Loucy (cell line): ENCODE measurements at regions not wholly inside any gene's neighbourhood (a gene's known extent, or its start where the extent isn't known, plus 50 kb on each side); places are given as distances from the start of the nearest gene placed in this dataset.

Experiments used
- H2AFZ ChIP-seq: fragments of 200-600 bp; sonication (generic); 2 replicates; pipeline ENCODE4 v1.6.0; 2016; ENCODE audit warnings: antibody characterized with exemption, mild to moderate bottlenecking, low read length, moderate library complexity
- H3F3A ChIP-seq: fragments of 200-600 bp; 2 replicates; pipeline ENCODE4 v1.6.0; 2016; ENCODE audit warnings: antibody characterized with exemption, low read depth, mild to moderate bottlenecking
- H3K27me3 ChIP-seq: fragments of 200-600 bp; sonication (generic); 2 replicates; pipeline ENCODE4 v1.6.1; 2014; ENCODE audit warnings: low read length, mild to moderate bottlenecking; ENCODE audit not compliant: insufficient read depth, poor library complexity, severe bottlenecking
- H3K36me3 ChIP-seq: fragments of 200-600 bp; sonication (generic); 2 replicates; pipeline ENCODE4 v1.6.1; 2016; ENCODE audit warnings: low read length; ENCODE audit not compliant: insufficient read depth
- H3K4me1 ChIP-seq: fragments of 200-600 bp; sonication (generic); 2 replicates; pipeline ENCODE4 v1.5.1; 2014; ENCODE audit warnings: low read length, mild to moderate bottlenecking; ENCODE audit not compliant: insufficient read depth, poor library complexity, severe bottlenecking
- H3K4me2 ChIP-seq: fragments of 200-600 bp; sonication (generic); 2 replicates; pipeline ENCODE4 v1.6.0; 2014; ENCODE audit warnings: antibody characterized with exemption, low read length, low read depth, mild to moderate bottlenecking; ENCODE audit not compliant: poor library complexity, severe bottlenecking
- H3K4me3 ChIP-seq: fragments of 200-600 bp; sonication (generic); 2 replicates; pipeline ENCODE4 v1.5.1; 2014; ENCODE audit warnings: low read length, mild to moderate bottlenecking, mixed read lengths; ENCODE audit not compliant: poor library complexity, severe bottlenecking
- H3K79me2 ChIP-seq: fragments of 200-600 bp; sonication (generic); 2 replicates; pipeline ENCODE4 v1.6.1; 2014; ENCODE audit warnings: low read length; ENCODE audit not compliant: insufficient read depth
- H3K9ac ChIP-seq: fragments of 200-600 bp; sonication (generic); 2 replicates; pipeline ENCODE4 v1.6.0; 2014; ENCODE audit warnings: mild to moderate bottlenecking, low read depth, low read length, moderate library complexity; ENCODE audit not compliant: poor library complexity, severe bottlenecking
- H3K9me2 ChIP-seq: fragments of 200-600 bp; sonication (generic); replicated peaks from 2 replicates; pipeline ENCODE4 v1.6.1; 2016; ENCODE audit warnings: low read depth, low read length, mixed read lengths
- H3K9me3 ChIP-seq: fragments of 200-600 bp; sonication (generic); 2 replicates; pipeline ENCODE4 v1.6.1; 2014; ENCODE audit warnings: mild to moderate bottlenecking, antibody characterized with exemption, low read length, low read depth; ENCODE audit not compliant: insufficient read depth
- H4K20me1 ChIP-seq: fragments of 200-600 bp; sonication (generic); 2 replicates; pipeline ENCODE4 v1.6.0; 2014; ENCODE audit warnings: antibody characterized with exemption, low read length, mild to moderate bottlenecking; ENCODE audit not compliant: insufficient read depth, poor library complexity, severe bottlenecking
- CTCF ChIP-seq: fragments of 200-600 bp; sonication (generic); conservative IDR thresholded peaks from 2 replicates; pipeline ENCODE4 v1.5.1; 2014; ENCODE audit warnings: mild to moderate bottlenecking, antibody characterized with exemption, low read length
- EZH2phosphoT487 ChIP-seq: fragments of 200-600 bp; IDR thresholded peaks from 2 replicates; pipeline ENCODE4 v1.6.1; 2018; ENCODE audit warnings: antibody characterized with exemption, mild to moderate bottlenecking, moderate library complexity, borderline replicate concordance

- no peaks in the 10 kb centered on the region for H3K27me3 ChIP-seq
- H3K79me2 ChIP-seq = no peaks in the 10 kb centered on the region
- no peak overlapping the region for H3K4me2 ChIP-seq
- H2AFZ ChIP-seq = no peak overlapping the region
- no peaks in the 10 kb centered on the region for H3K9me2 ChIP-seq
- no peaks in the 10 kb centered on the region for H4K20me1 ChIP-seq
- H3F3A ChIP-seq = no peaks in the 10 kb centered on the region
- H3K9me3 ChIP-seq = no peaks in the 10 kb centered on the region
- no peak overlapping the region for H3K4me3 ChIP-seq
- no peak overlapping the region for H3K9ac ChIP-seq
- H3K4me1 ChIP-seq = no peaks in the 10 kb centered on the region
- H3K36me3 ChIP-seq = no peaks in the 10 kb centered on the region
- TF ChIP-seq EZH2phosphoT487 (no peak), CTCF (no peak)
These were observed 82.3 kb upstream of the MXRA5 start for GRCh38 chrX:3428792-3429191.

GRCh38 chrX:3426552-3426951, 80.1 kb upstream of the MXRA5 start:
- no peaks in the 10 kb centered on the region for H3K79me2 ChIP-seq
- no peaks in the 10 kb centered on the region for H3K36me3 ChIP-seq
- H2AFZ ChIP-seq = no peak overlapping the region
- no peak overlapping the region for H3K4me3 ChIP-seq
- no peak overlapping the region for H3K9ac ChIP-seq
- no peaks in the 10 kb centered on the region for H3K9me2 ChIP-seq
- no peaks in the 10 kb centered on the region for H4K20me1 ChIP-seq
- no peaks in the 10 kb centered on the region for H3F3A ChIP-seq
- TF ChIP-seq CTCF (no peak), EZH2phosphoT487 (no peak)
- H3K4me2 ChIP-seq = no peak overlapping the region
- H3K4me1 ChIP-seq = no peaks in the 10 kb centered on the region
- no peaks in the 10 kb centered on the region for H3K9me3 ChIP-seq
- no peaks in the 10 kb centered on the region for H3K27me3 ChIP-seq

DNA sequence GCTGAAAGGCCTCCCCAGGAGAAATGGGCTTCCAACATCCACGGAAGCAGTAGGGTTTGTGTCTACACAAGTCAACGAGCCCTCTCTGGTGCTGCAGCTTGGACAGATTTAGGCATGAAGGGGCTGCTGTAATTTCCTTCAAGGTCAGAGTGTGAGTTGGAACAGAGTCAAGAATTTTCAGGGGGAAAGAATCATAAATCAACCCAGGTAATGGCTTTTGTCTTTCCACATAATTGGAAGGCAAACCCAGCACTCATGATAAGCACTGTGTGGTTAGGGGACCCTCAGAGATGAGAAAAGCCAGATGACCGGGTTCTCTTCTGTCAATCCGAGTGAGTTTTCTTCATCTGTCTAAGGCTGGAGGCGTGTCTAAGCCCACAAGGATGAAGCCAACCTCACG, 78.6 kb upstream of the MXRA5 start:
- Histone ChIP-seq H2AFZ (no peak overlapping the region), H3K4me3 (no peak overlapping the region), H3K9me3 (no peaks in the 10 kb centered on the region), H3K4me1 (no peaks in the 10 kb centered on the region), H3K27me3 (no peaks in the 10 kb centered on the region), H3K79me2 (no peaks in the 10 kb centered on the region), H3K9me2 (no peaks in the 10 kb centered on the region), H3K36me3 (no peaks in the 10 kb centered on the region), H3K9ac (no peak overlapping the region), H4K20me1 (no peaks in the 10 kb centered on the region), H3F3A (no peaks in the 10 kb centered on the region), H3K4me2 (no peak overlapping the region)
- TF ChIP-seq EZH2phosphoT487 (no peak), CTCF (no peak)
